ENCODE measurements at regions not wholly inside any gene's neighbourhood (a gene's known extent, or its start where the extent isn't known, plus 50 kb on each side); places are given as distances from the start of the nearest gene placed in this dataset.

DNA sequence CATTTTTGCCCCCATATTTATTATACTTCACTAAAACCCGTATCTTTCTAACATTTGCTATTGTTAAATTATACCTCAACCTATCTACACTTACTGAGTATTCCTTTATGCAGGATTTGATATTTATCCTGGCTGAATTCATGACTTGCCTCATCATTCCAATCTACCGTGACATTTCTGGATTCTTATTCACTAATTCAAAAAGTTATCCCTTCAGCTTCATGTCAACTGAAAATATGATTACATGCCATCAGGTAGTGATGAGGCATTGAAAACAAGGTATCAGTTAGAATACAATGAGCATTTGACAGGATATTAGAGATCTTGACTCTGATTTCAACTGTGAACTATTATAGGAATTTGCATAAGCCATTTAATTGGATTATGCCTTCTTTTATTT lies 2171.9 kb upstream of the WWC1 start:
- TF ChIP-seq, protein P1, sequence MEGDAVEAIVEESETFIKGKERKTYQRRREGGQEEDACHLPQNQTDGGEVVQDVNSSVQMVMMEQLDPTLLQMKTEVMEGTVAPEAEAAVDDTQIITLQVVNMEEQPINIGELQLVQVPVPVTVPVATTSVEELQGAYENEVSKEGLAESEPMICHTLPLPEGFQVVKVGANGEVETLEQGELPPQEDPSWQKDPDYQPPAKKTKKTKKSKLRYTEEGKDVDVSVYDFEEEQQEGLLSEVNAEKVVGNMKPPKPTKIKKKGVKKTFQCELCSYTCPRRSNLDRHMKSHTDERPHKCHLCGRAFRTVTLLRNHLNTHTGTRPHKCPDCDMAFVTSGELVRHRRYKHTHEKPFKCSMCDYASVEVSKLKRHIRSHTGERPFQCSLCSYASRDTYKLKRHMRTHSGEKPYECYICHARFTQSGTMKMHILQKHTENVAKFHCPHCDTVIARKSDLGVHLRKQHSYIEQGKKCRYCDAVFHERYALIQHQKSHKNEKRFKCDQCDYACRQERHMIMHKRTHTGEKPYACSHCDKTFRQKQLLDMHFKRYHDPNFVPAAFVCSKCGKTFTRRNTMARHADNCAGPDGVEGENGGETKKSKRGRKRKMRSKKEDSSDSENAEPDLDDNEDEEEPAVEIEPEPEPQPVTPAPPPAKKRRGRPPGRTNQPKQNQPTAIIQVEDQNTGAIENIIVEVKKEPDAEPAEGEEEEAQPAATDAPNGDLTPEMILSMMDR (IDR thresholded peaks at IDR 0.05 in 4 of 5, conservative IDR thresholded peaks at IDR 0.05 in 1 of 5), result no peak
- TF ChIP-seq POLR2A (IDR thresholded peaks at IDR 0.05), result no peak

Measured in gastrocnemius medialis (tissue), 4 donors.